ENCODE measurements at regions not wholly inside any gene's neighbourhood (a gene's known extent, or its start where the extent isn't known, plus 50 kb on each side); places are given as distances from the start of the nearest gene placed in this dataset.

DNA sequence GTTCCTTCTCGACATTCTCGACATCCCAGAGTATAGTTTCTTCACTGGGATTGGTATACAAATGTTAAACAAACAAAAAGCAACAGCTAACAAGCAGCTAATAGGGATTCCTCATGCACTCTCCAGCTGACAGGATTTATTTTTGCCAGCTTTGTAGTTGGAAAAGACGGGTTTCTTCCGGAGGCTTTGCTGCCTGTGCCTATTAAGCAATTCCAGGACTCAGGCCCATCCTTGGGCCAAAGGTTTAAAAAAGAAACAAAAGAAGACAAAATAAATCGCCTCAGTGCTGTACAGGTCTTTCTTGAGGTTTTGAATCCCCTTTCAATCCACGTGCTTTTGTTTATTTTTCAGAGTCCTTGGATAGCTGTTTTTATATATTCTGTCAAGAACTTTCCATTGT, 1414.5 kb upstream of the PCDH9 start:
- no peaks in the 10 kb centered on the region for H3K27me3 ChIP-seq (ENCODE audit: control insufficient read depth, insufficient read depth, low read length)
- no peak overlapping the region for H3K4me3 ChIP-seq (replicated peaks in 1 of 4; ENCODE audit: control extremely low read depth in 1 of 4, insufficient read depth in 1 of 4, low read depth in 3 of 4, low read length in 4 of 4)
- H3K4me2 ChIP-seq (ENCODE audit: extremely low read depth, insufficient read depth, low read length) = no peak overlapping the region
- H3K4me1 ChIP-seq (ENCODE audit: control insufficient read depth, extremely low read depth, insufficient read depth, low read length) = no peaks in the 10 kb centered on the region
- no peak overlapping the region for H2AFZ ChIP-seq (ENCODE audit: low read length)
- H4K20me1 ChIP-seq (ENCODE audit: control insufficient read depth, extremely low read depth, insufficient read depth, low read length) = no peaks in the 10 kb centered on the region
- no peaks in the 10 kb centered on the region for H3K79me2 ChIP-seq (ENCODE audit: control insufficient read depth, insufficient read depth, low read length)
- no peaks in the 10 kb centered on the region for H3K9me3 ChIP-seq (ENCODE audit: control insufficient read depth, insufficient read depth, low read depth, low read length)
- no peak overlapping the region for H3K27ac ChIP-seq (ENCODE audit: insufficient read depth, low read length)
- no peaks in the 10 kb centered on the region for H3K36me3 ChIP-seq (ENCODE audit: control insufficient read depth, insufficient read depth, low read length)
- DNase-seq (ENCODE audit: low read depth in 2 of 2) = no peak
- no peak for TF ChIP-seq EZH2 (IDR thresholded peaks at IDR 0.05; ENCODE audit: low read length, missing control alignments)
- TF ChIP-seq, protein P1, sequence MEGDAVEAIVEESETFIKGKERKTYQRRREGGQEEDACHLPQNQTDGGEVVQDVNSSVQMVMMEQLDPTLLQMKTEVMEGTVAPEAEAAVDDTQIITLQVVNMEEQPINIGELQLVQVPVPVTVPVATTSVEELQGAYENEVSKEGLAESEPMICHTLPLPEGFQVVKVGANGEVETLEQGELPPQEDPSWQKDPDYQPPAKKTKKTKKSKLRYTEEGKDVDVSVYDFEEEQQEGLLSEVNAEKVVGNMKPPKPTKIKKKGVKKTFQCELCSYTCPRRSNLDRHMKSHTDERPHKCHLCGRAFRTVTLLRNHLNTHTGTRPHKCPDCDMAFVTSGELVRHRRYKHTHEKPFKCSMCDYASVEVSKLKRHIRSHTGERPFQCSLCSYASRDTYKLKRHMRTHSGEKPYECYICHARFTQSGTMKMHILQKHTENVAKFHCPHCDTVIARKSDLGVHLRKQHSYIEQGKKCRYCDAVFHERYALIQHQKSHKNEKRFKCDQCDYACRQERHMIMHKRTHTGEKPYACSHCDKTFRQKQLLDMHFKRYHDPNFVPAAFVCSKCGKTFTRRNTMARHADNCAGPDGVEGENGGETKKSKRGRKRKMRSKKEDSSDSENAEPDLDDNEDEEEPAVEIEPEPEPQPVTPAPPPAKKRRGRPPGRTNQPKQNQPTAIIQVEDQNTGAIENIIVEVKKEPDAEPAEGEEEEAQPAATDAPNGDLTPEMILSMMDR (conservative IDR thresholded peaks at IDR 0.05 in 1 of 2, IDR thresholded peaks at IDR 0.05 in 1 of 2; ENCODE audit: low read depth in 1 of 2, low read length in 2 of 2) = no peak
- no peak overlapping the region for H3K9ac ChIP-seq (ENCODE audit: insufficient read depth, low read length)

DNA sequence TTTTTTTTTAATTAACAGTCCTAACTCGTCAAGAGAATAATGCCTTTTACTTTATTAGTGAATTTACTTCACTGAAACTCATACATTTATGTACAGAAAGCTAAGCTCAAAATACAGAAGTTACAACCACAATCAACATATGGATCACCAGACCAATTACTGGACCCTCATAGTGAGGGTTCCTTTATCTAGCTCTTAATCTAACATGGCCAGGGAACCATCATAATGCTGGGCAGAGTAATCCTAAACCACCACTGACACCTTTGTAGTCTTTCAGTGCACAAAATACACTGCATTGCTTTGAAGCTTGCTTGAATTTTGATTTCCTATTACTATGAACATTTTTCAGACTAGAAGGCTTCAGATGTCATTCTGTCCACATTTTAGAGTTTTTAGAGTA, 1406.6 kb upstream of the PCDH9 start:
- Histone ChIP-seq H3K9ac (ENCODE audit: insufficient read depth, low read length) (no peak overlapping the region), H3K36me3 (ENCODE audit: control insufficient read depth, insufficient read depth, low read length) (no peaks in the 10 kb centered on the region), H4K20me1 (ENCODE audit: control insufficient read depth, extremely low read depth, insufficient read depth, low read length) (no peaks in the 10 kb centered on the region), H3K79me2 (ENCODE audit: control insufficient read depth, insufficient read depth, low read length) (no peaks in the 10 kb centered on the region), H2AFZ (ENCODE audit: low read length) (no peak overlapping the region), H3K27ac (ENCODE audit: insufficient read depth, low read length) (no peak overlapping the region), H3K4me2 (ENCODE audit: extremely low read depth, insufficient read depth, low read length) (no peak overlapping the region), H3K27me3 (ENCODE audit: control insufficient read depth, insufficient read depth, low read length) (no peaks in the 10 kb centered on the region), H3K4me1 (ENCODE audit: control insufficient read depth, extremely low read depth, insufficient read depth, low read length) (no peaks in the 10 kb centered on the region), H3K9me3 (ENCODE audit: control insufficient read depth, insufficient read depth, low read depth, low read length) (no peaks in the 10 kb centered on the region), H3K4me3 (replicated peaks in 1 of 4; ENCODE audit: control extremely low read depth in 1 of 4, insufficient read depth in 1 of 4, low read depth in 3 of 4, low read length in 4 of 4) (no peak overlapping the region)
- no peak for DNase-seq (ENCODE audit: low read depth in 2 of 2)
- TF ChIP-seq EZH2 (IDR thresholded peaks at IDR 0.05; ENCODE audit: low read length, missing control alignments) = no peak
- TF ChIP-seq, protein P1 (conservative IDR thresholded peaks at IDR 0.05 in 1 of 2, IDR thresholded peaks at IDR 0.05 in 1 of 2; ENCODE audit: low read depth in 1 of 2, low read length in 2 of 2) = no peak

DNA sequence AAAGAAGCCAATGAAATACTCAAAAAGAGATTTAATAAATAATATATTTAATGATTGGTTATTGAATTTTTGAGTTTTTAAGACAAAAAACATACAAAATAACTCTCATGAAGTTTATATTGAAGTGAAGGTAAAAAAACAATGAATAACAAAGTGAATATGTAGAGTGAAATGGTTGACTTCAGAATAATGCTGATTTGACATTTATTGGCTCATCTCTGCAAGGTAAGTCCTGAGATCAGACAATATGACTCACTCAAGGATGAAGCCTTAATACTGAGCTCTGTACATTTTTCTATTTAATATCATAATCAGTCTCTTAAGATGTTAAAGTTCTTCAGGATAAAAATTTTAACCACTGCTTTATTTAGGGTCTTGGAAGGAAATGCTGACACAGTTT, 1398.9 kb upstream of the PCDH9 start:
- Histone ChIP-seq H3K27me3 (ENCODE audit: control insufficient read depth, insufficient read depth, low read length) (no peaks in the 10 kb centered on the region), H3K4me1 (ENCODE audit: control insufficient read depth, extremely low read depth, insufficient read depth, low read length) (no peaks in the 10 kb centered on the region), H2AFZ (ENCODE audit: low read length) (no peak overlapping the region), H3K9ac (ENCODE audit: insufficient read depth, low read length) (no peak overlapping the region), H3K79me2 (ENCODE audit: control insufficient read depth, insufficient read depth, low read length) (no peaks in the 10 kb centered on the region), H4K20me1 (ENCODE audit: control insufficient read depth, extremely low read depth, insufficient read depth, low read length) (no peaks in the 10 kb centered on the region), H3K4me3 (replicated peaks in 1 of 4; ENCODE audit: control extremely low read depth in 1 of 4, insufficient read depth in 1 of 4, low read depth in 3 of 4, low read length in 4 of 4) (no peak overlapping the region), H3K9me3 (ENCODE audit: control insufficient read depth, insufficient read depth, low read depth, low read length) (no peaks in the 10 kb centered on the region), H3K36me3 (ENCODE audit: control insufficient read depth, insufficient read depth, low read length) (no peaks in the 10 kb centered on the region), H3K4me2 (ENCODE audit: extremely low read depth, insufficient read depth, low read length) (no peak overlapping the region), H3K27ac (ENCODE audit: insufficient read depth, low read length) (no peak overlapping the region)
- DNase-seq (ENCODE audit: low read depth in 2 of 2) = no peak
- no peak for TF ChIP-seq EZH2 (IDR thresholded peaks at IDR 0.05; ENCODE audit: low read length, missing control alignments)
- TF ChIP-seq, protein P1 (conservative IDR thresholded peaks at IDR 0.05 in 1 of 2, IDR thresholded peaks at IDR 0.05 in 1 of 2; ENCODE audit: low read depth in 1 of 2, low read length in 2 of 2) = no peak

Measured in fibroblast of lung (primary cell).